ENCODE measurements at regions not wholly inside any gene's neighbourhood (a gene's known extent, or its start where the extent isn't known, plus 50 kb on each side); places are given as distances from the start of the nearest gene placed in this dataset.
"Not testable (repeated sequence)": the region's sequence is repeated elsewhere in the genome, so short reads cannot be mapped to it uniquely, and the experiment has no call there.

GRCh38 chr6:56874328-56874727, 80.6 kb upstream of the BEND6 start:
- H3K4me1 Mint-ChIP-seq = no peaks in the 10 kb centered on the region

GRCh38 chr6:56870053-56870452, 84.9 kb upstream of the BEND6 start:
- H3K4me3 Mint-ChIP-seq = not testable (repeated sequence)

More at GRCh38 chr6:56874328-56874727, 80.6 kb upstream of the BEND6 start:
- H3K27me3 Mint-ChIP-seq = peaks cover 9% of the 10 kb centered on the region
- H3K9me3 Mint-ChIP-seq = no peaks in the 10 kb centered on the region
- no peak for DNase-seq
- no peaks in the 10 kb centered on the region for H3K36me3 Mint-ChIP-seq
- H3K27ac Mint-ChIP-seq = no peak overlapping the region
- H3K4me3 Mint-ChIP-seq = no peak overlapping the region

GRCh38 chr6:56869346-56869745, 85.6 kb upstream of the BEND6 start:
- Mint-ChIP-seq H3K4me1 (no peaks in the 10 kb centered on the region), H3K9me3 (no peaks in the 10 kb centered on the region), H3K27me3 (peaks cover 12% of the 10 kb centered on the region), H3K27ac (no peak overlapping the region), H3K4me3 (no peak overlapping the region), H3K36me3 (no peaks in the 10 kb centered on the region)
- DNase-seq = no peak

More at GRCh38 chr6:56870053-56870452, 84.9 kb upstream of the BEND6 start:
- not testable (repeated sequence) for H3K36me3 Mint-ChIP-seq, H3K9me3 Mint-ChIP-seq, H3K4me1 Mint-ChIP-seq, H3K27ac Mint-ChIP-seq, H3K27me3 Mint-ChIP-seq, DNase-seq

- no peaks in the 10 kb centered on the region for H3K36me3 Mint-ChIP-seq
- no peak for DNase-seq
- H3K27ac Mint-ChIP-seq = no peak overlapping the region
- no peaks in the 10 kb centered on the region for H3K4me1 Mint-ChIP-seq
- H3K27me3 Mint-ChIP-seq = peaks cover 12% of the 10 kb centered on the region
- H3K4me3 Mint-ChIP-seq = no peak overlapping the region
- H3K9me3 Mint-ChIP-seq = no peaks in the 10 kb centered on the region
Observed at GRCh38 chr6:56868687-56869086, 86.2 kb upstream of the BEND6 start.

- Mint-ChIP-seq H3K4me3 (no peak overlapping the region), H3K9me3 (no peaks in the 10 kb centered on the region), H3K36me3 (no peaks in the 10 kb centered on the region), H3K4me1 (peaks cover 2% of the 10 kb centered on the region), H3K27me3 (peaks cover 12% of the 10 kb centered on the region), H3K27ac (no peak overlapping the region)
- no peak for DNase-seq
Observed at GRCh38 chr6:56866917-56867522, 87.9 kb upstream of the BEND6 start.

GRCh38 chr6:56865081-56865875, 89.6 kb upstream of the BEND6 start:
- Mint-ChIP-seq H3K4me1 (peaks cover 2% of the 10 kb centered on the region), H3K4me3 (no peak overlapping the region), H3K36me3 (no peaks in the 10 kb centered on the region), H3K9me3 (no peaks in the 10 kb centered on the region), H3K27ac (no peak overlapping the region), H3K27me3 (peaks cover 12% of the 10 kb centered on the region)
- DNase-seq = no peak

GRCh38 chr6:56864171-56864616, 90.7 kb upstream of the BEND6 start:
- Mint-ChIP-seq H3K27me3 (peaks cover 12% of the 10 kb centered on the region), H3K27ac (no peak overlapping the region), H3K4me1 (peaks cover 2% of the 10 kb centered on the region), H3K4me3 (no peak overlapping the region), H3K9me3 (no peaks in the 10 kb centered on the region), H3K36me3 (no peaks in the 10 kb centered on the region)
- DNase-seq = no peak

- no peaks in the 10 kb centered on the region for H3K36me3 Mint-ChIP-seq
- H3K27me3 Mint-ChIP-seq = peaks cover 12% of the 10 kb centered on the region
- H3K4me3 Mint-ChIP-seq = no peak overlapping the region
- DNase-seq = no peak
- H3K27ac Mint-ChIP-seq = no peak overlapping the region
- peaks cover 2% of the 10 kb centered on the region for H3K4me1 Mint-ChIP-seq
- H3K9me3 Mint-ChIP-seq = no peaks in the 10 kb centered on the region
Observed at GRCh38 chr6:56863366-56863765, 91.5 kb upstream of the BEND6 start.

GRCh38 chr6:56862415-56863175, 92.3 kb upstream of the BEND6 start:
- no peak for DNase-seq
- Mint-ChIP-seq H3K27me3 (peaks cover 12% of the 10 kb centered on the region), H3K4me3 (no peak overlapping the region), H3K4me1 (peaks cover 2% of the 10 kb centered on the region), H3K27ac (no peak overlapping the region), H3K9me3 (no peaks in the 10 kb centered on the region), H3K36me3 (no peaks in the 10 kb centered on the region)

- Mint-ChIP-seq H3K4me3 (no peak overlapping the region), H3K27ac (no peak overlapping the region), H3K4me1 (peaks cover 2% of the 10 kb centered on the region), H3K36me3 (no peaks in the 10 kb centered on the region), H3K27me3 (peaks cover 10% of the 10 kb centered on the region), H3K9me3 (no peaks in the 10 kb centered on the region)
- DNase-seq = no peak
Observed at GRCh38 chr6:56860475-56860874, 94.4 kb upstream of the BEND6 start.

GRCh38 chr6:56856036-56856580, 98.8 kb upstream of the BEND6 start:
- Mint-ChIP-seq H3K4me1 (peaks cover 11% of the 10 kb centered on the region), H3K4me3 (no peak overlapping the region), H3K27me3 (peaks cover 32% of the 10 kb centered on the region), H3K9me3 (no peaks in the 10 kb centered on the region), H3K36me3 (no peaks in the 10 kb centered on the region), H3K27ac (no peak overlapping the region)
- no peak for DNase-seq

GRCh38 chr6:56854086-56854485, 100.8 kb upstream of the BEND6 start:
- Mint-ChIP-seq H3K27me3 (peaks cover 52% of the 10 kb centered on the region), H3K27ac (no peak overlapping the region), H3K4me3 (no peak overlapping the region), H3K36me3 (no peaks in the 10 kb centered on the region), H3K9me3 (no peaks in the 10 kb centered on the region), H3K4me1 (peaks cover 13% of the 10 kb centered on the region)
- no peak for DNase-seq

- Mint-ChIP-seq H3K27me3 (peaks cover 52% of the 10 kb centered on the region), H3K36me3 (no peaks in the 10 kb centered on the region), H3K4me1 (peaks cover 13% of the 10 kb centered on the region), H3K4me3 (no peak overlapping the region), H3K27ac (no peak overlapping the region), H3K9me3 (no peaks in the 10 kb centered on the region)
- no peak for DNase-seq
Observed at GRCh38 chr6:56853541-56853940, 101.4 kb upstream of the BEND6 start.

GRCh38 chr6:56852260-56853010, 102.5 kb upstream of the BEND6 start:
- Mint-ChIP-seq H3K36me3 (no peaks in the 10 kb centered on the region), H3K27ac (no peak overlapping the region), H3K9me3 (no peaks in the 10 kb centered on the region), H3K27me3 (peaks cover 54% of the 10 kb centered on the region), H3K4me3 (no peak overlapping the region), H3K4me1 (peaks cover 15% of the 10 kb centered on the region)
- no peak for DNase-seq
